DOHH2 (cell line): ENCODE measurements at regions not wholly inside any gene's neighbourhood (a gene's known extent, or its start where the extent isn't known, plus 50 kb on each side); places are given as distances from the start of the nearest gene placed in this dataset.

ENCODE experiments used
- H3F3A ChIP-seq: fragments of 200-600 bp; sonication (generic), shearing (Covaris generic); 2 replicates; pipeline ENCODE4 v1.6.0; 2016; ENCODE audit warnings: antibody characterized with exemption, mild to moderate bottlenecking; ENCODE audit not compliant: control insufficient read depth, insufficient read depth
- H3K27ac ChIP-seq: fragments of 200-600 bp; sonication (generic); 2 replicates; pipeline ENCODE4 v1.5.1; 2014; ENCODE audit warnings: low read depth, mild to moderate bottlenecking, low read length, moderate library complexity
- H3K27me3 ChIP-seq: fragments of 200-600 bp; sonication (generic); 2 replicates; pipeline ENCODE4 v1.6.1; 2014; ENCODE audit warnings: mild to moderate bottlenecking, low read length, mixed read lengths; ENCODE audit not compliant: control insufficient read depth
- H3K36me3 ChIP-seq: fragments of 200-600 bp; sonication (generic); 2 replicates; pipeline ENCODE4 v1.6.1; 2014; ENCODE audit warnings: mild to moderate bottlenecking, low read length, moderate library complexity, mixed read lengths; ENCODE audit not compliant: control insufficient read depth
- H3K4me1 ChIP-seq: fragments of 200-600 bp; sonication (generic); 2 replicates; pipeline ENCODE4 v1.6.1; 2014; ENCODE audit warnings: mild to moderate bottlenecking, low read length, mixed read lengths; ENCODE audit not compliant: control insufficient read depth
- H3K4me2 ChIP-seq: fragments of 200-600 bp; sonication (generic); 2 replicates; pipeline ENCODE4 v1.6.0; 2014; ENCODE audit warnings: mild to moderate bottlenecking, low read length, moderate library complexity
- H3K4me3 ChIP-seq: fragments of 200-600 bp; sonication (generic); 2 replicates; pipeline ENCODE4 v1.5.1; 2014; ENCODE audit warnings: mild to moderate bottlenecking, low read length, mixed read lengths
- H3K79me2 ChIP-seq: fragments of 200-600 bp; sonication (generic); 2 replicates; pipeline ENCODE4 v1.6.1; 2014; ENCODE audit warnings: mild to moderate bottlenecking, low read length, mixed read lengths; ENCODE audit not compliant: control insufficient read depth
- H3K9me2 ChIP-seq: fragments of 200-600 bp; sonication (generic); replicated peaks from 2 replicates; pipeline ENCODE4 v1.6.1; 2014; ENCODE audit warnings: mild to moderate bottlenecking, low read length, mixed read lengths; ENCODE audit not compliant: control insufficient read depth
- H3K9me3 ChIP-seq: fragments of 200-600 bp; sonication (generic); 2 replicates; pipeline ENCODE4 v1.6.1; 2014; ENCODE audit warnings: antibody characterized with exemption, low read length, mixed read lengths; ENCODE audit not compliant: control insufficient read depth, insufficient read depth
- H4K20me1 ChIP-seq: fragments of 200-600 bp; sonication (generic); 2 replicates; pipeline ENCODE4 v1.6.0; 2014; ENCODE audit warnings: low read depth, mild to moderate bottlenecking, antibody characterized with exemption, low read length, moderate library complexity; ENCODE audit not compliant: control insufficient read depth, insufficient read depth
- EZH2phosphoT487 ChIP-seq: fragments of 200-600 bp; sonication (generic); IDR thresholded peaks from 2 replicates; pipeline ENCODE4 v1.6.1; 2017; ENCODE audit warnings: borderline replicate concordance, mild to moderate bottlenecking, antibody characterized with exemption, low read length, moderate library complexity, mixed read lengths
- TF ChIP-seq, protein P1 (sequence below): fragments of 200-600 bp; sonication (generic); IDR thresholded peaks from one replicate; pipeline ENCODE4 v1.5.1; 2014; ENCODE audit warnings: antibody characterized with exemption, mild to moderate bottlenecking, low read depth, low read length; ENCODE audit not compliant: poor library complexity, severe bottlenecking

DNA sequence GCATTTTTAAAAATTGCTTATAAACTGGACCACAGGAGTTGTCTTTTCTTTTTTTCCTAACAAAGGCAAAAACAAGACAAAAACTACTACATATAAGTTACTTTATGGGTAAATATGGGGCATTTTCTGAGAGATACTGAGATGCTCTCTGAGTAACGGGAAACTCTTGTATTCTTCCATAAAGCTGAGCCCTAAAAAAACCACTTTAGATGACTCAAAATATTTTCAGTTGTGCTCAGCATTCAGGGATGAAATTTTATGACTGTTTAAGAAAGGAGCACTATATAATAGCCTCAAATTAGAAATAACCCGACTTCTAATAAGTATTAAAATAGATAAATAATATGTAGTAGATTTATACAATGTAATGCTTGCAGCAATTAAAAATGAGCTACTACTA, 644.5 kb downstream of the KCTD16 start:
- Histone ChIP-seq H3K36me3 (no peaks in the 10 kb centered on the region), H3K4me1 (0 out of 2 replicates have a peak, but pooled peaks cover 4% of the 10 kb centered on the region), H3K9me2 (no peaks in the 10 kb centered on the region), H3K27me3 (no peaks in the 10 kb centered on the region), H3K4me2 (no peak overlapping the region), H3K27ac (no peak overlapping the region), H3F3A (no peaks in the 10 kb centered on the region), H4K20me1 (no peaks in the 10 kb centered on the region), H3K9me3 (no peaks in the 10 kb centered on the region), H3K4me3 (no peak overlapping the region), H3K79me2 (no peaks in the 10 kb centered on the region)
- TF ChIP-seq, protein P1, sequence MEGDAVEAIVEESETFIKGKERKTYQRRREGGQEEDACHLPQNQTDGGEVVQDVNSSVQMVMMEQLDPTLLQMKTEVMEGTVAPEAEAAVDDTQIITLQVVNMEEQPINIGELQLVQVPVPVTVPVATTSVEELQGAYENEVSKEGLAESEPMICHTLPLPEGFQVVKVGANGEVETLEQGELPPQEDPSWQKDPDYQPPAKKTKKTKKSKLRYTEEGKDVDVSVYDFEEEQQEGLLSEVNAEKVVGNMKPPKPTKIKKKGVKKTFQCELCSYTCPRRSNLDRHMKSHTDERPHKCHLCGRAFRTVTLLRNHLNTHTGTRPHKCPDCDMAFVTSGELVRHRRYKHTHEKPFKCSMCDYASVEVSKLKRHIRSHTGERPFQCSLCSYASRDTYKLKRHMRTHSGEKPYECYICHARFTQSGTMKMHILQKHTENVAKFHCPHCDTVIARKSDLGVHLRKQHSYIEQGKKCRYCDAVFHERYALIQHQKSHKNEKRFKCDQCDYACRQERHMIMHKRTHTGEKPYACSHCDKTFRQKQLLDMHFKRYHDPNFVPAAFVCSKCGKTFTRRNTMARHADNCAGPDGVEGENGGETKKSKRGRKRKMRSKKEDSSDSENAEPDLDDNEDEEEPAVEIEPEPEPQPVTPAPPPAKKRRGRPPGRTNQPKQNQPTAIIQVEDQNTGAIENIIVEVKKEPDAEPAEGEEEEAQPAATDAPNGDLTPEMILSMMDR, result no peak
- no peak for TF ChIP-seq EZH2phosphoT487

GRCh38 chr5:144812763-144813162, 642.1 kb downstream of the KCTD16 start:
- H3K9me2 ChIP-seq, result no peaks in the 10 kb centered on the region
- no peaks in the 10 kb centered on the region for H3K9me3 ChIP-seq
- no peaks in the 10 kb centered on the region for H3K36me3 ChIP-seq
- H4K20me1 ChIP-seq, result no peaks in the 10 kb centered on the region
- no peaks in the 10 kb centered on the region for H3K27me3 ChIP-seq
- H3K4me3 ChIP-seq, result no peak overlapping the region
- H3K4me2 ChIP-seq, result no peak overlapping the region
- TF ChIP-seq, protein P1, result no peak
- TF ChIP-seq EZH2phosphoT487, result no peak
- H3K27ac ChIP-seq, result no peak overlapping the region
- H3F3A ChIP-seq, result no peaks in the 10 kb centered on the region
- no peaks in the 10 kb centered on the region for H3K79me2 ChIP-seq
- H3K4me1 ChIP-seq, result 0 out of 2 replicates have a peak, but pooled peaks cover 4% of the 10 kb centered on the region

- Histone ChIP-seq H4K20me1 (no peaks in the 10 kb centered on the region), H3K36me3 (no peaks in the 10 kb centered on the region), H3K27me3 (no peaks in the 10 kb centered on the region), H3F3A (no peaks in the 10 kb centered on the region), H3K4me1 (no peaks in the 10 kb centered on the region), H3K9me2 (no peaks in the 10 kb centered on the region), H3K27ac (no peak overlapping the region), H3K79me2 (no peaks in the 10 kb centered on the region), H3K4me2 (no peak overlapping the region), H3K9me3 (no peaks in the 10 kb centered on the region), H3K4me3 (no peak overlapping the region)
- TF ChIP-seq, protein P1, result no peak
- TF ChIP-seq EZH2phosphoT487, result no peak
Measured at GRCh38 chr5:144800169-144800568, 629.5 kb downstream of the KCTD16 start.

DNA sequence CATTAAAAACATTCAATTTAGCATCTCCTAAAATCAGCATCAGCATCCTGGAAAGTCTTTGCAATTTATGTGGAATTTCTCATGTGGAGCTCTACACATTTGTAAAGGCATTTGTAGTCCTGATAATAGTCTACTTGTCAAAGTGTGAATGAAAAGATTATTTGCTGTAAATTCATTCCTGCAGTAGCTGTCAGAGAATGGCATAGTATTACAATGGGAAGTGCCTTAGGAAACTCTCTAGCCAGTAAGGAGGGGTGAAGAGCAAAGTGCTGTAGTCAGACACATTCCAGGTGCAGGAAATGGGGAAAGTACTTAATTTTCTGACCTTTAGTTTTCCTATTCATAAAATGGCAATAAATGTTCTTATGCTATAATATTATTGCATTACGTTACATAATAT, 627.9 kb downstream of the KCTD16 start:
- Histone ChIP-seq H3K4me3 (no peak overlapping the region), H3K27me3 (no peaks in the 10 kb centered on the region), H3K9me3 (no peaks in the 10 kb centered on the region), H4K20me1 (no peaks in the 10 kb centered on the region), H3F3A (no peaks in the 10 kb centered on the region), H3K27ac (no peak overlapping the region), H3K4me2 (no peak overlapping the region), H3K79me2 (no peaks in the 10 kb centered on the region), H3K9me2 (no peaks in the 10 kb centered on the region), H3K36me3 (no peaks in the 10 kb centered on the region), H3K4me1 (no peaks in the 10 kb centered on the region)
- TF ChIP-seq EZH2phosphoT487, result no peak
- TF ChIP-seq, protein P1, result no peak
